Hindlimb muscle (tissue), 1 donor: ENCODE measurements at regions not wholly inside any gene's neighbourhood (a gene's known extent, or its start where the extent isn't known, plus 50 kb on each side); places are given as distances from the start of the nearest gene placed in this dataset.

Experiments
- DNase-seq: peaks from one replicate; pipeline ENCODE4 v3.0.0-alpha.2; 2013

DNA sequence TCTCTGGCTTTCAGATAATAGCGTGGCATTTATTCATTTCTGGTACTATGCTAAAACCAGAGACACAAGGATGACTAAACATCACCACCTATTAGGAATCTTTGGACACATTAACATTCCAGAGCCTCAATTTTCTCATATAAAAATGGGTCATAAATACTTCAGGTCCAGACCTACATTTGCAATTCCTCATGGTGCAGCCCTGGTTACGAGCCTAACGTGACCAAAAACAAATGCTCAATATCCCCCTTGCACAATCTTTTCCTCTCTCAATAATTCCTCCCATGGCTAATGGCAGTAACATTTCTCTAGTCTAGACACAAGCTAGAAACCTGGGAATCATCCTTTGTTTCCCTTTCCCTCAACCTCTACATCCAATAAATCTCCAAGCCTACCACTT lies 112.8 kb upstream of the NABP1 start:
- DNase-seq = no peak

DNA sequence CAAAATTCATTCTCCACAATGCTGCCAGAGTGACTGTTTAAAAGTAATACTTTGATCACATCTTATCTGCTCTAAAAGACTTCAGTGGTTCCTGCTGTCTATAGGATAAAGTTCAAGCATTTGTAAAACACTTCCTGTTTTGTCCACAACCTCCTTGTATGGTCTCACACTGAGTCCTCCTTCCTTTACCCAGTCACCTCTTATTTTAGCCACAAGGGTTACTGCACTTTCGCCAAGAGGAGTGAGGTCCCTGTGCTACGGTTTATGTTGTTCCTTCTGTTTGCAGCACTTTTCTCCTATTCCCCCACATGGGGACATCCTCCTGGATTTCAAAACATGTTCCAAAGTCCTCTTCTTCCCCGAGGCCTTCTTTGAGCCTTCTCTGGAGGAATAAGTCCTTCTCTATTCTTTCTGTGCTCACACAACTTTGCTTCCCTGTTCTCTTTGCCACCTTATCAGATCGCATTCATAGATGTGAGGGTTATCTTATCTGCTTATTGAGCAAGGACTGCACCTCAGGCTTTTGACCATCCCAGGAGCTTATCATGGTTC lies 112.2 kb upstream of the NABP1 start:
- no peak for DNase-seq

DNA sequence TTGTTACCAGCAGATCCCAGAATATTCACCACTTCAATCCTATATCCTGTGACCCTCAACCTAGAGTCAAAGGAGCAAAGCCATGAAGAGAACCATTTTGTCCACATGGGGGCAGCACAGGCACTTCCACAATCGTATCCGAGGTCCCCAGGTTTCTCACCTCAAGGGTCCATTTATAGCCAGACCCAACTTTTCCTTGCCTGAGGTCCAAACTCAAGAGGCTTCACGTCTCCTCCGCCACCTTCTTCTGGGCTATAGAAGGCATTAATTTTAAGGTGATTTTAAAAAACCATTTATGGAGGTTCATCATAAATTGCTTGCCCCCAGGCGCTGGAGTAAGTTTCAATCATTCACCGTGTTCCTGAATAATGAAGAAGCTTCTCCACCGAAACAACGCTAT lies 111.6 kb upstream of the NABP1 start:
- no peak for DNase-seq

DNA sequence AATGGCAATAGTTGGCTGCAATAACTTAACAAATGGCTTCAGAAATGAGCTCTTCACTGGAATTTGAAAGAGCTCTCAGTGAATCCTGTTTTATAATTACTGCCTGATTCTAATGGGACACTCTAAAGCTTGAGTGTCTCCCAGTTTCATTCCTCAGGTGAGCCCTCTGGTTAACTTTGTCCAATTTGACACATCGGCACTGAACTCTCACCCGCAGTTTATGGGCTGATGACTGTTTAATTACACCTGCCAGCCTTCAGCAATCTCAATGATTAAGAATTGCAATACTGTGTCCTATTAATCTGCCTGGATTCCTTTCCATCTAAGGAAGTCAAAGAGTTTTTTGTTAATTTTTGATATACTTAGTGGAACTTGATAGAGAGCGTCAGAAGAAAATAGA lies 110.7 kb upstream of the NABP1 start:
- DNase-seq = no peak

GRCh38 chr2:191569025-191569424 lies 108.9 kb upstream of the NABP1 start:
- DNase-seq = no peak

GRCh38 chr2:191571163-191571769 lies 106.7 kb upstream of the NABP1 start:
- DNase-seq = no peak

- DNase-seq = no peak
These were observed 105.6 kb upstream of the NABP1 start for GRCh38 chr2:191572319-191572718.

- DNase-seq = no peak
These were observed 104.7 kb upstream of the NABP1 start for GRCh38 chr2:191573216-191573615.

DNA sequence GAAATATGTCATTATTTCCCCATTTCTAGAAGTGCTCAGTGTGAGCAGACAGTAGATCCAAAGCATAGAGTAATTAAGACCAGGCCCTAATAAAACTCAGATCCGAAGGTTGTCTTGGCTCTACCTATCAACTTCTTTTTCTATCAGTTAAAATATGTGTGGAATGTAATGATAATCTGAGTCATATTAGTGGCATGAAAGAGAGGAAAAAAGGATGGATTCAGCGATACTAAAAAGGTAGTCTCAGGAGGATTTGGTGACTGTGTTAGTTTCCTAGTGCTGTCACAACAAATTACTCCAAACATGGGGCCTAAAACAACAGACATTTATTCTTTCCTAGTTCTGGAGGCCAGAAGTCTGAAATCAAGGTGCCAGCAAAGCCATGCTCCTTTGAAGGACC lies 103.7 kb upstream of the NABP1 start:
- DNase-seq = no peak

- no peak for DNase-seq
These were observed 100.3 kb upstream of the NABP1 start for GRCh38 chr2:191577605-191578004.

GRCh38 chr2:191578031-191578430 lies 99.9 kb upstream of the NABP1 start:
- DNase-seq = no peak

- no peak for DNase-seq
These were observed 97.4 kb upstream of the NABP1 start for GRCh38 chr2:191580581-191580980.

DNA sequence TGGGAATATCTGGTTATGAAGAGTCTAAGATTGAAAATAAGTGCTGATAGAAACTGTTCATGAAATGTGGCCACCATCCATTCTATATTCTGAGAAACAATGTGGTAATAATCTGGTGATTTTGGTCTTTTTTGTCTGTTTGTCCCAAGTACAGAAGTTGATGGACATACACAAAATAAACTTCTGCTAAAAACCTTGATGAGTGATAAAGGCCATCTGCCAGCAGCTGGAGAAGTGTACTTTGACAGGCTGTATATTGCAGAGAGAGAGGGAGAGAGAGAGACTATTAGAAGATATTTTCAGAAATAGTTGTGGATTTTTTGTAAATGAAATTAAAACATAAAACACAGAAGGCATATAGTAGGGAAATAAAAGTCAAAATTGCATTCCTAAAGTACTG lies 96.9 kb upstream of the NABP1 start:
- DNase-seq = no peak

GRCh38 chr2:191582355-191582754 lies 95.6 kb upstream of the NABP1 start:
- no peak for DNase-seq

GRCh38 chr2:191591025-191591424 lies 86.9 kb upstream of the NABP1 start:
- DNase-seq = no peak

- no peak for DNase-seq
These were observed 84.1 kb upstream of the NABP1 start for GRCh38 chr2:191593622-191594385.

GRCh38 chr2:191597186-191597751 lies 80.7 kb upstream of the NABP1 start:
- no peak for DNase-seq

DNA sequence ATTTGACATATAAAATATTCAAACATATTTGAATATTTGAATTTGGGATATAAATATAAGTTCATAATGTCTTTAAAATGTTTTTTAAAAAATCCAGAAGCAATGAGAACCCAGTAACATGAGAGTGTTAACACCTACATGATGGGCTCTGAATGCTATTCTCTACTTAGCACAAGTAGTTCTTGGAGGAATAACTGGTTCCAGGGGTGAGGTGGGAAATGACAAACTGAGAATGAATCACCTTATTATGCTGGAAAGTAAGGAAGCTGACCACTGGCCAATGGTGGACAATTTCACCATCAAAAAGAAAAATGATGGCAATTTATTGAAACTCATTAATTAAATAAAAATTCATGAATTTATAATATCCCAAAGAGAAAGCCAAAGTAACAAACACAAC lies 79.6 kb upstream of the NABP1 start:
- DNase-seq = no peak

DNA sequence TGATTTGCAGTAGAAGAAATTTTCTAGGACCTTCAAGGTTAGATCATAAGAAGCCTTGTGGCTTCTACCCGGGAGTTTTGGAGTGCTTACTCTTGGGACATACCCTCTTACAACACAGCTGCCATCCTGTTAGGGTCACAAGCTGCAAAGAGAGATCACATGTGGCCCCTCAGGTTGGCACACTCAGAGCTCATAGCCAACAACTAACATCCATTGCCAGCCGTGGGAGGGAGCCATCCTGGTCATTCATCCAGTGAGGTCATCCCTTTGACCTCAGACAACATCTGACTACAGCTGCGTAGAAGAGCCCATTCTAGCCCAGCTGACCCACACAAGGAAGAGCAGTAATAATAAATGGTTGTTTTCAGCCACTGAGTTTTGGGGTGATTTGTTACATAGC lies 76.9 kb upstream of the NABP1 start:
- DNase-seq = no peak

DNA sequence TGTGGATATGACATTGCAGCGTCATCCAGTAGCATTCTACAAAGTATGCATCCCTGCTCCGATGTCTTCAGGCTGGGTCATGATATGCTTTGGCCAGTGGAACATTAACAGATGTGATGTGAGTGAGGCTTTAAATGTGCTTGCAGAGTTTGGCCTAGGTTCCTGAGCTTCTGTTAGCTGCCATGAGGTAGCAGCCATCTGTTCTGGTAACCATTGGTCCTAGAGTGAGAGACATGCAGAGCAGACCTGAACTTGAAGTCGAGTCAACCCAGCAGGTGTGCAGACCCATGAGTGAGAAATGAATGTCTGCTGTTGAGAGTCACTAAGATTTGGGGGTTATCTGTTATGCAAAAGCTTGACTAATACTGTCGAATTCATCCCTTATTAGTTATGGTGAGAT lies 73.8 kb upstream of the NABP1 start:
- DNase-seq = no peak

DNA sequence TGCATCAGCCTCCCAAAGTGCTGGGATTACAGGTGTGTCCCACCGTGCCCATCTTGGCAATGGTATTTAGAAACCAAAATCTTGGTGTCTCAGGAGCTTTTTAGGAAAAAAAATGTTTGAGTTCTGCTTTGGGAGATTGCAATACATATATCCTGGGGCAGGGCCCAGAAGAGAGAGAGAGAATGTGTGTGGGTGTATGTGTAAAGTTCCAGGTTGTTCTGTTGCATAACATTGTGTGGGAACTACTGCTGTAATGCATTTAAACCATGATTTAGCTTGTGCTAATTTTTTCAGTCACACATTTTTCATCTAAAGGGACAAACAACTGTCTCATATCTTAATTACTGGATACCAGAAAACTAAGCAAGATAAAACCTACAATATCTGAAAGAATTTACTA lies 70.8 kb upstream of the NABP1 start:
- no peak for DNase-seq

DNA sequence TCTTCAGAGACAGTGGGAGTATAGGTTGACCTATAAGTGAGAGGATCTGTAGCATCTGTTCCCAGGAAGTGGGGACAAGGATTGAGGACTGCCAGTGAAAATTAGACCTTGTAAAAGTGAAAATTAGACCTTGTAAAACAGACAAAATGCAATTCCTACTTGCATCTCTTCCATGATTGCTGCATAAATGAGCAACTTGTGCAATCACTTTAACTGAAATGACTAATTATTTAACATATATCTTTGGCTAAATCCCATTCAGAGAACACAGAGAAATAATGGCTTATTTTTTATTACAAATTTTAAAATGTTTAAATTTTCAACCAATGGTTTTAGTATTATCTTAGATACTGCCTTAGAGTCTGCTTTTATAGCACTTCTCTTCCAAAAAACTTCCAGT lies 67.2 kb upstream of the NABP1 start:
- no peak for DNase-seq

DNA sequence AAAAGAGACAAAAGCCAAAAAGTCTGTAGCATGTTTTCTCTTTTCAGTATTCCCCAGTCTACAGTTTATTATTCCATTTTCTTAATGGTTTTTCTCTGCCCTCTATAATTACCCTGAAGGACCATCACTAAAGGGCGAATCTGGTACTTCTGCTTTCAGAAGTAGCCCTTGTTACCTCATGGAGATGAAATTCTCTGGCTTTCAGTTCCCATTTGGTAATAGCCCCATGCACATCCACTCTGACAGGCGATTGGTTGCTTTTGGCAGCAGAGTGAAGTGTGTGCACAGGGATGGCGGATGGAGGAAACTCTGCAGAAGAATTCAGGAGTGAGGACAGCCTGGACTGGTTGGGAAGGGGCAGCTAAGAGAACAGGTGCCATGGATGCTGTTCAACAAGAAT lies 66.3 kb upstream of the NABP1 start:
- peak; percentile 5 for DNase-seq

- DNase-seq = no peak
These were observed 65.4 kb upstream of the NABP1 start for GRCh38 chr2:191612496-191612895.
